ENCODE measurements at regions not wholly inside any gene's neighbourhood (a gene's known extent, or its start where the extent isn't known, plus 50 kb on each side); places are given as distances from the start of the nearest gene placed in this dataset.

GRCh38 chr22:48560389-48560751 is 1267.3 kb downstream of the BRD1 start:
- TF ChIP-seq CTCF (IDR thresholded peaks at IDR 0.05) (no peak), TCF7L2 (IDR thresholded peaks at IDR 0.05; ENCODE audit: low read depth, low read length) (no peak), POLR2AphosphoS5 (IDR thresholded peaks at IDR 0.05; ENCODE audit: low read depth, low read length) (no peak), SIN3A (IDR thresholded peaks at IDR 0.05; ENCODE audit: borderline replicate concordance, insufficient read depth, low read depth, low read length) (no peak)

All from Panc1 (cell line).